ENCODE measurements at regions not wholly inside any gene's neighbourhood (a gene's known extent, or its start where the extent isn't known, plus 50 kb on each side); places are given as distances from the start of the nearest gene placed in this dataset.
A peak's percentile ranks its signal among the peaks of the same experiment; 100 is the strongest.

DNA sequence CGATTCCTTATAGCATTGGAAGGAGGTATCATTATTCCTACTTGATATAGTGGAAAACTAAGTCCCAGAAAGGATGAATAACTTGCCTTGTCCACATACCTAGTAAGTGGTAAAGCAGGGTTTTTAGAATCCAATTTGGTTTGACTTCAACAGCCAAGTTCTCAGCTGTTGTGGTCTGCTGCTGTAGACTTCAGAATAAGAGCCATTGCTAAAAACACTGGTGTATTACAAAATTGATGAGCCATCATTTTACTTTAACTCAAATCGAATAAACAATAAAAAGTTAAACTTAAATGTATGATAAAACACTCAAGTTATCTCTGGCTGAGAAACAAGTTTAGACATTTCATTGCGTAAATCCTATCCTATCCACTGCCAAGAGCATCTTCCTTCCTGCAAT lies 610.8 kb downstream of the TLE1 start:
- no peak overlapping the region for H2AFZ ChIP-seq (ENCODE audit: low read length)
- in situ Hi-C loops (cut with HindIII; ENCODE audit: extremely low pct_ligation_motif_present, low pct_unique_long_range_greater_than_20kb): no loop called here
- H3K27ac ChIP-seq (ENCODE audit: extremely low read length, insufficient read depth, low read length): no peak overlapping the region
- H3K36me3 ChIP-seq (replicated peaks in 1 of 2; ENCODE audit: control insufficient read depth in 1 of 2, insufficient read depth in 2 of 2, low read length in 2 of 2): no peaks in the 10 kb centered on the region
- DNase-seq (ENCODE audit: low spot score) (no peak), ATAC-seq (no peak), FAIRE-seq (no peak)
- H3K9me3 ChIP-seq (ENCODE audit: low read length): no peaks in the 10 kb centered on the region
- BruUV-seq (replicated peaks): no TSS peak
- WGBS (ENCODE audit: low lambda C conversion rate): 37% methylated on average over 3 of the region's 3 CpGs
- H3K4me1 ChIP-seq (ENCODE audit: insufficient read depth, low read length): no peaks in the 10 kb centered on the region
- ChIA-PET CTCF (ENCODE audit: low intra/inter-chr PET ratio, low total read pairs) (no interaction called here), POLR2A (no interaction called here)
- peak; percentile 82 for TF ChIP-seq MAFF (IDR thresholded peaks at IDR 0.05; ENCODE audit: low read depth, low read length)
- no peak for TF ChIP-seq KAT8 (CRISPR knock-in tag; IDR thresholded peaks at IDR 0.05)
- peak; percentile 65 to 83; a peak in 3 of 4 replicates for TF ChIP-seq MAFK (conservative IDR thresholded peaks at IDR 0.05 in 1 of 2, IDR thresholded peaks at IDR 0.05 in 1 of 2; ENCODE audit: low read length in 2 of 2)
- no peak overlapping the region for H3K4me3 ChIP-seq (replicated peaks in 1 of 3; ENCODE audit: insufficient read depth in 1 of 3, low read depth in 2 of 3, low read length in 3 of 3)
- no peaks in the 10 kb centered on the region for H4K20me1 ChIP-seq (ENCODE audit: insufficient read depth, low read length)
- H3K27me3 ChIP-seq (ENCODE audit: control insufficient read depth in 1 of 2, insufficient read depth in 2 of 2, low read length in 2 of 2): no peaks in the 10 kb centered on the region
- intact Hi-C loops (cut with micrococcal nuclease; ENCODE audit: unreplicated experiment): no loop called here
- H3K4me2 ChIP-seq (ENCODE audit: low read depth, low read length): no peak overlapping the region
- H3K79me2 ChIP-seq (ENCODE audit: insufficient read depth, low read length): no peaks in the 10 kb centered on the region
- no peak overlapping the region for H3K9ac ChIP-seq (ENCODE audit: insufficient read depth, low read depth, low read length)

DNA sequence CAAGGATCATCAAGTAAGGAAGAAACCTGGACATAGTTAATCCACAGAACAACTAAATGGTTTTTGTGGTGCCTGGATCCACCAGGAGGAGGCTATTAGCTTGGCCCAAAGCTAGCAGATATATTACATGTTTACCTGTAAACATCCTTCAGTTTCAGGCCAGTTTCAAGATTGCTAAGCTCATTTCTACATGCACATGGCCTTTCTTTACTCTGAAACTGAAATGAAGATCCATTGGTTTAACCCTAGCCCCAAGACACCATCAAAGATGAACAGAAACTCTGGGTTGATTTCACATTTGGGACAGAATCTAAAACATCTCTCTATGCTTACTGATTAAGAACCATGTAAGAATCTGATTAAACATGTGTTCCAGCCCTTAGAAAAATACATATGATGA lies 611.8 kb downstream of the TLE1 start:
- intact Hi-C loops (cut with micrococcal nuclease; ENCODE audit: unreplicated experiment): no loop called here
- FAIRE-seq: no peak
- POLR2A ChIA-PET: no interaction called here

DNA sequence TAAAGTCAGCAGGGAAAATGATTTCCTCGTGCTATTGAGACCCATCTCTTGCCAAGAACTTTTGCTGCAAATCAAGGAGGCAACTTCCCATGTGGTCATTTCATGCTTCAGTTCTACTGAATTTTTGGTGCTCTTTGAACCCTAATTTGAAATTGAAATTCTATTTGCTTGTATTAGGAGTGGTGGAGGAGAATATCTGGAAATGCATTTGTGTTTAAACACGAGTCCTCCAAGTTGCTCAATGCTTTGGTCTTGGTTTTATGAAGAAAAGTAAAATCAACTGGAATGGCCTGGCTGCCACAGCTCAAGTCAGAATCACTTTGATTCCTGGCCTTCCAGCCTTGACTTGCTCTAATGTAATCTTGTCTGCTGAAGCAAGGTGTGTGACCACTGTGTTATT lies 613.2 kb downstream of the TLE1 start:
- Histone ChIP-seq H3K79me2 (ENCODE audit: insufficient read depth, low read length) (no peaks in the 10 kb centered on the region), H3K4me1 (ENCODE audit: insufficient read depth, low read length) (no peaks in the 10 kb centered on the region), H3K27ac (ENCODE audit: extremely low read length, insufficient read depth, low read length) (no peak overlapping the region), H3K36me3 (replicated peaks in 1 of 2; ENCODE audit: control insufficient read depth in 1 of 2, insufficient read depth in 2 of 2, low read length in 2 of 2) (no peaks in the 10 kb centered on the region), H4K20me1 (ENCODE audit: insufficient read depth, low read length) (no peaks in the 10 kb centered on the region), H3K4me2 (ENCODE audit: low read depth, low read length) (no peak overlapping the region), H3K4me3 (replicated peaks in 1 of 3; ENCODE audit: insufficient read depth in 1 of 3, low read depth in 2 of 3, low read length in 3 of 3) (no peak overlapping the region), H3K9ac (ENCODE audit: insufficient read depth, low read depth, low read length) (no peak overlapping the region), H3K27me3 (ENCODE audit: control insufficient read depth in 1 of 2, insufficient read depth in 2 of 2, low read length in 2 of 2) (no peaks in the 10 kb centered on the region), H3K9me3 (ENCODE audit: low read length) (no peaks in the 10 kb centered on the region), H2AFZ (ENCODE audit: low read length) (no peak overlapping the region)
- no peak for FAIRE-seq
- in situ Hi-C loops (cut with HindIII; ENCODE audit: extremely low pct_ligation_motif_present, low pct_unique_long_range_greater_than_20kb): no loop called here
- WGBS (ENCODE audit: low lambda C conversion rate): 0% methylated on average over 2 of the region's 2 CpGs
- ATAC-seq: no peak
- no peak for DNase-seq (ENCODE audit: low spot score)
- intact Hi-C loops (cut with micrococcal nuclease; ENCODE audit: unreplicated experiment): no loop called here
- POLR2A ChIA-PET: no interaction called here
- BruUV-seq (replicated peaks): no TSS peak
- TF ChIP-seq, protein P1, sequence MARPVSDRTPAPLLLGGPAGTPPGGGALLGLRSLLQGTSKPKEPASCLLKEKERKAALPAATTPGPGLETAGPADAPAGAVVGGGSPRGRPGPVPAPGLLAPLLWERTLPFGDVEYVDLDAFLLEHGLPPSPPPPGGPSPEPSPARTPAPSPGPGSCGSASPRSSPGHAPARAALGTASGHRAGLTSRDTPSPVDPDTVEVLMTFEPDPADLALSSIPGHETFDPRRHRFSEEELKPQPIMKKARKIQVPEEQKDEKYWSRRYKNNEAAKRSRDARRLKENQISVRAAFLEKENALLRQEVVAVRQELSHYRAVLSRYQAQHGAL (CRISPR knock-in tag; IDR thresholded peaks at IDR 0.05; ENCODE audit: not compliant biosample characterization): no peak
- TF ChIP-seq JDP2 (CRISPR knock-in tag; IDR thresholded peaks at IDR 0.05; ENCODE audit: borderline replicate concordance) (no peak), ZMYM3 (CRISPR knock-in tag; IDR thresholded peaks at IDR 0.05) (no peak), NFYC (CRISPR knock-in tag; IDR thresholded peaks at IDR 0.05) (no peak), ZNF282 (IDR thresholded peaks at IDR 0.05; ENCODE audit: partially characterized antibody) (no peak), RAD51 (IDR thresholded peaks at IDR 0.05; ENCODE audit: borderline replicate concordance) (no peak), SP140L (CRISPR knock-in tag; IDR thresholded peaks at IDR 0.05; ENCODE audit: borderline replicate concordance) (no peak)
- CTCF ChIA-PET (ENCODE audit: low intra/inter-chr PET ratio, low total read pairs): no interaction called here

More for the DNA sequence above, 611.8 kb downstream of the TLE1 start:
- Histone ChIP-seq H3K9ac (ENCODE audit: insufficient read depth, low read depth, low read length) (no peak overlapping the region), H2AFZ (ENCODE audit: low read length) (no peak overlapping the region), H3K79me2 (ENCODE audit: insufficient read depth, low read length) (no peaks in the 10 kb centered on the region), H3K9me3 (ENCODE audit: low read length) (no peaks in the 10 kb centered on the region), H3K27me3 (ENCODE audit: control insufficient read depth in 1 of 2, insufficient read depth in 2 of 2, low read length in 2 of 2) (no peaks in the 10 kb centered on the region), H3K4me3 (replicated peaks in 1 of 3; ENCODE audit: insufficient read depth in 1 of 3, low read depth in 2 of 3, low read length in 3 of 3) (no peak overlapping the region), H3K27ac (ENCODE audit: extremely low read length, insufficient read depth, low read length) (no peak overlapping the region), H4K20me1 (ENCODE audit: insufficient read depth, low read length) (no peaks in the 10 kb centered on the region), H3K36me3 (replicated peaks in 1 of 2; ENCODE audit: control insufficient read depth in 1 of 2, insufficient read depth in 2 of 2, low read length in 2 of 2) (no peaks in the 10 kb centered on the region), H3K4me2 (ENCODE audit: low read depth, low read length) (no peak overlapping the region), H3K4me1 (ENCODE audit: insufficient read depth, low read length) (no peaks in the 10 kb centered on the region)
- no peak for TF ChIP-seq ZNF768 (CRISPR knock-in tag; IDR thresholded peaks at IDR 0.05)
- no peak for TF ChIP-seq ZNF501 (CRISPR knock-in tag; IDR thresholded peaks at IDR 0.05)
- in situ Hi-C loops (cut with HindIII; ENCODE audit: extremely low pct_ligation_motif_present, low pct_unique_long_range_greater_than_20kb): no loop called here
- no peak for DNase-seq (ENCODE audit: low spot score)
- CTCF ChIA-PET (ENCODE audit: low intra/inter-chr PET ratio, low total read pairs): no interaction called here
- no TSS peak for BruUV-seq (replicated peaks)
- ATAC-seq: no peak
